GM12892 (cell line): ENCODE measurements at regions not wholly inside any gene's neighbourhood (a gene's known extent, or its start where the extent isn't known, plus 50 kb on each side); places are given as distances from the start of the nearest gene placed in this dataset.

Experiments used
- POLR2A ChIP-seq: IDR thresholded peaks from 2 replicates; pipeline ENCODE4 v1.6.1; 2011; ENCODE audit warnings: low read depth, low read length, control low read depth
- POLR2AphosphoS5 ChIP-seq: IDR thresholded peaks from 2 replicates; pipeline ENCODE4 v1.6.1; 2011; ENCODE audit warnings: low read depth, low read length, control low read depth
- TAF1 ChIP-seq: IDR thresholded peaks from 2 replicates; pipeline ENCODE4 v1.6.1; 2011; ENCODE audit warnings: low read depth, mild to moderate bottlenecking, control low read depth, low read length, borderline replicate concordance

GRCh38 chr9:14517154-14517906, 175.9 kb downstream of the ZDHHC21 start:
- no peak for TF ChIP-seq TAF1
- TF ChIP-seq POLR2AphosphoS5 = no peak
- TF ChIP-seq POLR2A = no peak
